ENCODE measurements at regions not wholly inside any gene's neighbourhood (a gene's known extent, or its start where the extent isn't known, plus 50 kb on each side); places are given as distances from the start of the nearest gene placed in this dataset.
"Not testable (repeated sequence)": the region's sequence is repeated elsewhere in the genome, so short reads cannot be mapped to it uniquely, and the experiment has no call there.

- peaks cover 12% of the 10 kb centered on the region for H3K4me1 ChIP-seq (ENCODE audit: insufficient read depth, low read length)
- peak overlapping the region; percentile 68 for H3K4me2 ChIP-seq (ENCODE audit: insufficient read depth, low read length)
- peak; percentile 94 for DNase-seq (ENCODE audit: insufficient read length, low spot score, missing footprints)
- no peaks in the 10 kb centered on the region for H3K27me3 ChIP-seq (ENCODE audit: insufficient read depth, low read length)
- no peaks in the 10 kb centered on the region for H3K9me3 ChIP-seq (ENCODE audit: low read depth, low read length)
- H3K4me3 ChIP-seq (ENCODE audit: insufficient read depth, low read length): peak overlapping the region; percentile 62
- no peaks in the 10 kb centered on the region for H4K20me1 ChIP-seq (ENCODE audit: insufficient read depth, low read length)
- H3K36me3 ChIP-seq (ENCODE audit: insufficient read depth, low read length): no peaks in the 10 kb centered on the region
- peak overlapping the region; percentile 84 for H3K27ac ChIP-seq (ENCODE audit: low read depth, low read length)
- H2AFZ ChIP-seq (ENCODE audit: low read length): peak overlapping the region; percentile 86
- peak; percentile 9 for TF ChIP-seq CTCF (IDR thresholded peaks at IDR 0.05; ENCODE audit: extremely low read depth, low read depth, low read length)
- no peaks in the 10 kb centered on the region for H3K79me2 ChIP-seq (ENCODE audit: insufficient read depth, low read length)
These were observed 239.8 kb upstream of the SULF2 start for GRCh38 chr20:48025051-48025515.

GRCh38 chr20:48024539-48024938, 239.3 kb upstream of the SULF2 start:
- Histone ChIP-seq H3K4me1 (ENCODE audit: insufficient read depth, low read length) (peaks cover 17% of the 10 kb centered on the region), H4K20me1 (ENCODE audit: insufficient read depth, low read length) (no peaks in the 10 kb centered on the region), H3K27ac (ENCODE audit: low read depth, low read length) (peak overlapping the region; percentile 84), H3K27me3 (ENCODE audit: insufficient read depth, low read length) (no peaks in the 10 kb centered on the region), H3K79me2 (ENCODE audit: insufficient read depth, low read length) (no peaks in the 10 kb centered on the region), H3K9me3 (ENCODE audit: low read depth, low read length) (no peaks in the 10 kb centered on the region), H2AFZ (ENCODE audit: low read length) (no peak overlapping the region), H3K4me2 (ENCODE audit: insufficient read depth, low read length) (no peak overlapping the region), H3K4me3 (ENCODE audit: insufficient read depth, low read length) (no peak overlapping the region), H3K36me3 (ENCODE audit: insufficient read depth, low read length) (no peaks in the 10 kb centered on the region)
- TF ChIP-seq CTCF (IDR thresholded peaks at IDR 0.05; ENCODE audit: extremely low read depth, low read depth, low read length): no peak
- DNase-seq (ENCODE audit: insufficient read length, low spot score, missing footprints): no peak

- not testable (repeated sequence) for H2AFZ ChIP-seq (ENCODE audit: low read length); DNase-seq (ENCODE audit: insufficient read length, low spot score, missing footprints); H3K4me3 ChIP-seq (ENCODE audit: insufficient read depth, low read length); H3K9me3 ChIP-seq (ENCODE audit: low read depth, low read length); H4K20me1 ChIP-seq (ENCODE audit: insufficient read depth, low read length); H3K27ac ChIP-seq (ENCODE audit: low read depth, low read length); H3K27me3 ChIP-seq (ENCODE audit: insufficient read depth, low read length); H3K4me2 ChIP-seq (ENCODE audit: insufficient read depth, low read length); H3K36me3 ChIP-seq (ENCODE audit: insufficient read depth, low read length); H3K79me2 ChIP-seq (ENCODE audit: insufficient read depth, low read length)
- peaks cover 44% of the 10 kb centered on the region for H3K4me1 ChIP-seq (ENCODE audit: insufficient read depth, low read length)
These were observed 235.4 kb upstream of the SULF2 start for GRCh38 chr20:48020696-48021095.

GRCh38 chr20:48019940-48020339, 234.7 kb upstream of the SULF2 start:
- H3K27ac ChIP-seq (ENCODE audit: low read depth, low read length): peak overlapping the region; percentile 44
- no peak overlapping the region for H3K4me2 ChIP-seq (ENCODE audit: insufficient read depth, low read length)
- TF ChIP-seq CTCF (IDR thresholded peaks at IDR 0.05; ENCODE audit: extremely low read depth, low read depth, low read length): no peak

More at GRCh38 chr20:48019940-48020339, 234.7 kb upstream of the SULF2 start:
- Histone ChIP-seq H3K27me3 (ENCODE audit: insufficient read depth, low read length) (no peaks in the 10 kb centered on the region), H3K4me3 (ENCODE audit: insufficient read depth, low read length) (no peak overlapping the region), H4K20me1 (ENCODE audit: insufficient read depth, low read length) (no peaks in the 10 kb centered on the region), H3K9me3 (ENCODE audit: low read depth, low read length) (no peaks in the 10 kb centered on the region), H3K79me2 (ENCODE audit: insufficient read depth, low read length) (no peaks in the 10 kb centered on the region), H3K36me3 (ENCODE audit: insufficient read depth, low read length) (no peaks in the 10 kb centered on the region), H3K4me1 (ENCODE audit: insufficient read depth, low read length) (peaks cover 45% of the 10 kb centered on the region), H2AFZ (ENCODE audit: low read length) (no peak overlapping the region)
- no peak for DNase-seq (ENCODE audit: insufficient read length, low spot score, missing footprints)

Measured in osteoblast (primary cell).